Stimulated activated CD4-positive, alpha-beta T cell treated with anti-CD3 and anti-CD28 coated beads, Interleukin-15, amount 100 ng/mL, for 24 hours (primary cell): ENCODE measurements at regions not wholly inside any gene's neighbourhood (a gene's known extent, or its start where the extent isn't known, plus 50 kb on each side); places are given as distances from the start of the nearest gene placed in this dataset.
"Not testable (repeated sequence)": the region's sequence is repeated elsewhere in the genome, so short reads cannot be mapped to it uniquely, and the experiment has no call there.

Experiments
- DNase-seq: peaks from one replicate; pipeline ENCODE4 v3.0.0-alpha.2; 2020

DNA sequence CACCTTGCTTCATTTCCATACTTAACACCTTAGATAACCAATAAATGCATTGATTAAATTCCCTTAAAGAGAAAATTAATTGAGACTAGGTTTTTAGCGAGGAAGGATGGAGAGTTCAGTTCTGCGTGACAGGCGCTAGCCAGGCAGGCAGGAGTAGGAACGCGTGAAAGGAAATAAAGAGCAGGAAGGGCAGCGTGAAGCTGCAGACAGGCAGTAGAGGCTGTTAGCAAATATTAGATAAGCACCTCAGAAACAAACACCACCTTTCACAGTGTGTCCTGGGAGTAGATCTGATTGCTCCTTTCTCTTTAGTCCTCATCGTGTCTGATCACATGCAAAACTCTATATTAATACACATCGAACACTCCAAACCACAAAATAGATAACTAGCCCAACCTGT is 282.7 kb upstream of the ADGRL2 start:
- DNase-seq = no peak

DNA sequence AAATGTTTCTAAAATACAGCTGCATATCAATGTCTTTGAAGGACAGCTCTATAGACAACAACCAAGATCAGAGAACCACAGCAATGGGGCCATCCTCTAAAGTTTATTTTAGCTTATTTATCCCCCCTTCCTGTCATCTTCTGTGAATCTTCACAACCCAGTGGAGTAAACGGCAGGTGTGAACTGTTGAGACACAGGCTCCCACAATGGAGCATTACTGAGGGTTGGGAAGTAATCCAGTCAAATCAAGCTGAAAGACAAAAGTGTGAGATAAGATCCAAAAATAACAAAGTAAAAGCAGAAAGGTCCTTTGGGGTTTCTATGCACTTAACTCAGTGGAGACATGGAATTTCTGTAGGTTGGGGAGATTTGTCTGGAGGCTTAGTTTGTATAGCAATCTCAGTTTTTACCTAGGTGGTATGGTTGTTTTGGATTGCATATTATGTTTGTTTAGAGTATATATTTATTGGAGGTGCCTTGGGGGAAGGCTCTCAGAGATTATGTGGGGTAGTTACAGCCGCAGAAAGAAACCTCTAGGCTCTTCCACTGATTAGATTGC is 286.9 kb upstream of the ADGRL2 start:
- DNase-seq = no peak

GRCh38 chr1:81512252-81513003 is 288.3 kb upstream of the ADGRL2 start:
- DNase-seq = no peak

DNA sequence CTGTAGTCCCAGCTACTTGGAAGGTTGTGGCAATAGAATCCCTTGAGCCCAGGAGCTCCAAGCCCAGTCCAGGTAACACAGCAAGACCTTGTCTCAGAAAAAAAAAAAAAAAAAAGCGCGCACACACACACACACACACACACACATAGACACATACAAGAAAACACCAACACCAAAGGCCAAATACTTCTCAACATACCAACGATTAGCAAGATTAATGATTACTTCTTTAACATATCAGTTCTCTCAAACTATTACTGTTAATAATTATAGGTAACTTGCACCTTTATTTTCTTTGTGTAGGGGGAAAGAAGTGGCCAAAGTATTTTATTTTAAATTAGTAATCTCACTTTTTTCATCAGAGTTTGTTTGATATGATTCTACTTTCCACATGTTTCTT is 289.5 kb upstream of the ADGRL2 start:
- DNase-seq = no peak

DNA sequence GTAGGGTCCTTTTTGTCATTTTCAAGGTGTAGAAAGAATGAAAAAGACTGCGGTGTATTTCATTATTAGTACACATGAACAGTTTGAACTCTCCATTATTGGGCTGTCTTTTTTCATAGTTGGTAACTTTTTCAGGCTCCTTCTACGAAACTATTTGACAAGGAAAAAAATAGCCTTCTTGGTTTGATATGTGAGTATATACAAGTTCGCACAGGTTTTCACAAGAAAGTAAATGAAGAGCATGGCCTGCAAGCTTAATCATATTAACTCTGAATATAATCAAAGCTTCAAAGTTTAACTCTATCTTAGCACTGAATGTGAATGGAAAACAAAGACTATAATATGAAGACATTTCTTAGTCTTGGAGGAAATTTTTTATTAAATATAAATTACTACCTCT is 290.0 kb upstream of the ADGRL2 start:
- DNase-seq = no peak

DNA sequence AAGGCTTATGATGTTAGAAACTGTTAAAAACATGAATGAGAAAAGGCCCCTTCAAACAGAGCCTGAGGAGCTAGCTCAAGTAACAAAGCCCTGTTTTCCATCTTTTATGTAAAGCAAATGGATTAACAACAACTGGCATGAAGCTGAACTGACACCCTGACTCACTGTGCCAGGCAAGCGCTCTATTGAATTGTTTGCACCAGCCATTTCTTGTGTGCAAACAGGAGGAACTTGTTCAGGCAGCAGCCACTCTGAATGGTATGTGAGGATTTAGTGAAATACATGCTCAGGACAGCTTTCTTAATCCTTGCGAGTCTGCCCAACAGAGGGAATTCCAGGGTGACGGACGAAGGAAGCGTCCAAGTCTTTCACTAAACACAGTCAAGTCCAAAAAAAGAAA is 291.1 kb upstream of the ADGRL2 start:
- DNase-seq = no peak

GRCh38 chr1:81506699-81507098 is 294.0 kb upstream of the ADGRL2 start:
- DNase-seq = no peak

GRCh38 chr1:81505831-81506230 is 294.9 kb upstream of the ADGRL2 start:
- no peak for DNase-seq

GRCh38 chr1:81504820-81505219 is 295.9 kb upstream of the ADGRL2 start:
- not testable (repeated sequence) for DNase-seq

GRCh38 chr1:81502705-81503104 is 298.0 kb upstream of the ADGRL2 start:
- DNase-seq = not testable (repeated sequence)

GRCh38 chr1:81501485-81501884 is 299.2 kb upstream of the ADGRL2 start:
- DNase-seq = not testable (repeated sequence)

- DNase-seq = no peak
Observed at GRCh38 chr1:81499487-81499886, 301.2 kb upstream of the ADGRL2 start.

DNA sequence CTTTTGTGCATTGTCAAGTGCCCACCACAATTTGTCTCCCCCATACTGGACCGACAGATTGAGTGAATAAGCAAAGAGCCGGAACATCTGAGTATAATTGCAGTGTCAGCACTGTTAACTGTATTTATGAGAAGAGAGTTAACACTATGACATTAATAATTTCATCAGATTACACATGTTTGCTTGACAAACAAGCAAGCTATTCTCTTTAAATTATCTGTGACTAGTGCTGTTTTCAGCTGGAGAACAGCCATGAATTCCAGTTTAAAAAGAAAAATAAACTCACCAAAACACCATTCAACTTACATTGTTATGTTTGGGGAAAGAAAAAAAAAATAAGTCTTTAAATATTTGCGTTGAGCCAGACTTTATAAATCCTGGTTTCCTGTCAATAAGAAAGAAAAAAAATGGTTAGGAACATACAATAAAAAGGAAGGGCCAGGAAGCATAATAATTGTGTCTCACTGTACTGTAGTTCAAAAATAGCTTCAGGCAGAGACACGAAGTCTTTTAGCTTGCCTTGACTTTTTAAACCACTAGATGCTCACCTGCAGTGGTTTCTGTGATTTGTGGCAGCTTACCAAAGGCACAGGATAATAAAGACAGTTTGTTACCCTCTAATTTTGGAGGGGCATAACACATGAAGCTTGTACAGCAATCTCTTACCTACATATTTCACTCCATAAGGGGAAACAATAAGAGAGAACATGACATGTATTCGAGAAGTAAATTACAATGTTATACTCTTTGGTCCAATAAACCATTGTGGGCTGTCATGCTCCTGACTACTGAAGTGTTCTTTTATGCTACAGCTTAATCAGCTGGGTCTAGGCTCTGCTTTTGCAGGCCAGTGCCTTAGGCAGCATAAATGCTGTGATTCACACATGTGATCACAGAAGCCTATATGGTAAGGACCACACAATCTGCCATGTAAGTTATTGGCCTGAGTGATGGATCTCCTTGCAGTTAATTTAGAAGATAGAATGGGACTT is 302.0 kb upstream of the ADGRL2 start:
- no peak for DNase-seq

DNA sequence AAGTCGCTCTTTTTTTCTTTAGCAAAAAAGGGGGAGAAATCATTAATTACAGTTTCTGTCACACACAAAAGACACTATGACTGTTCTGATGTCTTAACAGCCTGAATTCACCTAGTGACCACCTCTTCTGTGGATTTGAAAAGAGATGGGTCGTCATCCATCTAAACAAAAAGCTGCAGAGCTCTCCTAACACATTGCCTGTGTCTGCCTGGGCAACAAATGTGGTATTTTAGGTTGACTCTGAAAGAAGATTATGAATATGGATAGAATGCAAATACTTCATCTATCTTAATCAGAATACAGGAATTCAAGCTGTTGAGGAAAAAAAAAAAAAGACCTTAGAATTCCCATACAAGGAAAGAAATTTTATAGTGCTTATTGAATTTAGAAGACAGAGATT is 304.4 kb upstream of the ADGRL2 start:
- no peak for DNase-seq

DNA sequence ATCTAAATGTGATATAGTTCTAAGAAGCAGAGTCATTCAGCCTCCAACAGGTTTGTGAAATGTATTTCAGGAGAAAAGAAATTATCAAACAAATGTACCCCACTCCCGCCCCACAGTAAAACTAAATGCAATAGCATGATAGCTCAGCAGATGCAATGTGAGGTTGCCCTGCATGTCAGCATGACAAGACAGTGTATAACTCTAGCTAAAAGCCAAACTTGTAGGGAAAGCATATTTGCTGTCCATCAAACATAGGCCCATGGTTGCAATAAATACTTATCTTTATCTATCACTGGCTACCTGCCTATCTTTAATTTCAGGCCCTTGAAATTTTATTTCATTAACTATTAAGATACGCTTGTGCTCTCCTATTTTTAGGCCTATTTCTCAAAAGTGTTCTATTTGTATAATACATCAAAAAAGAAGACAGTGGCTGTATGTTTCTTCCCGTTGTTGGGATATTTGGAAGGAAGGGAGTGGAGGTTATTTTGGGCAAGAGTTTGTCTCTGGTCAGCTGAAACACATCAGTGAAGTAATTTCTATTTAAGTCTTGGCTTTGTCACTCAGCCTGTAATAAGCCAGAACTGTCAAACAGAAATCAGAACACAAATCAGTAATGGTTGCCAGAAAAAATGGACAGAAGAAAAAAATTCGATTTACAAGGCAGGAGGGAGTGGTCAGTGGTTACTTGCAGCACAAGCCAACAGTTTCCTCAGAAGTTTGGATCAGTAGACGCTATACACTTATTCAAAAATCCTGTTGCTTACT is 307.4 kb upstream of the ADGRL2 start:
- no peak for DNase-seq

- no peak for DNase-seq
Observed at GRCh38 chr1:81492628-81493027, 308.1 kb upstream of the ADGRL2 start.

DNA sequence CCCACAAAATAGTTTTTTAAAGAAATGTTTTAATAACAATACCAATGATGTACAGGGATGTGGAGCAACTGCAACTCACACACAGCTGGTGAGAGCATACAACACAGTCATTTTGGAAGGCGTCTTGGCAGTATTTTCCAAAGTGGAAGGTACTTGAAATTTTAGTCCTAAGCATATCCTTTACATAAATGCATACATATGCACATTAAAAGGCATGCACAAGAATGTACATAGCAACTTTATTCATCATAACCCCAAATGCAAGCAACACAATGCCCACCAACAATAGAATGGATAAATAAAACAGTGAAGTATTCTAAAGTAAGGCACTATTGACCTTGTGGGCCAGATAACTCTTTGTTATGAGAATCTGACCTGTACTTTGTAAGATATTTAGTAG is 310.1 kb upstream of the ADGRL2 start:
- DNase-seq = no peak

- DNase-seq = no peak
Observed at GRCh38 chr1:81489372-81489934, 311.3 kb upstream of the ADGRL2 start.

DNA sequence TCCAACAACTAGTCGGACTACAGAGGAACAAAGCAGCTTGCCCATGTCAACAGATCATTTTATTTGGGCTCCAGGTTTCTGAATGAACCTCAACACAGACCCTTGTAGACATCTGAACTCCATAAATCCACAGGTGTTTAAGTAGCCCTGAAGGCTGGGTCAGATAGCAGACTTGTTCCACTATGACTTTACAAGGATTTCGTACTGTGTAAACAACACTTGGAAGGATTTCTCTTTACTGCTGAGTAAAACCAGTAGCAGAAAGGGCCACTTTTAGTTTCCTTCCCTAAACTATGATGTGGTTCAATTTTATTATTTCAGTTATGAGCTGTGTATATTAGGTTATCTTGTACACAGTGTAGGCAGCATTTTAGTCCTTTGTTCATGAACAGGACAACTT is 316.4 kb upstream of the ADGRL2 start:
- DNase-seq = no peak

DNA sequence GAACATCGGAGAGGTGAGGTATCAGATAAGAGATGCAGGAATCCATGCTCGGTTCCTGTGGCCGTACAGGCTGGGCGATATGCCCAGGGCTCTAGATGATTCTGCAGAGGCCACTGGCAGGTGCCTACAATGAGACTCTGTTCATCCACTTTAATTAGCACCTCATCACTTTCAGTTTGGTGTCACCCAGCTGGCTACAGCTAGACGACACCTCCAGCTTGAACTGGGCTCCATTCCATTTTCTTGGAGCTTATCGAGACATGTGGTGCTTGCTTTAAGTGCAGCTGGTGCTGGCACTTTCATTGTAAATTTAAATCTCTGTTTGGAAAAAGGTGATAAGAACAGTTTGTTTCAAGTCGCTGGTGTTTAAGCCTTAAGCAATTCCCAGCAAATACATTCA is 322.5 kb upstream of the ADGRL2 start:
- no peak for DNase-seq

- DNase-seq = no peak
Observed at GRCh38 chr1:81477710-81478109, 323.0 kb upstream of the ADGRL2 start.

- DNase-seq = no peak
Observed at GRCh38 chr1:81472387-81472786, 328.3 kb upstream of the ADGRL2 start.

DNA sequence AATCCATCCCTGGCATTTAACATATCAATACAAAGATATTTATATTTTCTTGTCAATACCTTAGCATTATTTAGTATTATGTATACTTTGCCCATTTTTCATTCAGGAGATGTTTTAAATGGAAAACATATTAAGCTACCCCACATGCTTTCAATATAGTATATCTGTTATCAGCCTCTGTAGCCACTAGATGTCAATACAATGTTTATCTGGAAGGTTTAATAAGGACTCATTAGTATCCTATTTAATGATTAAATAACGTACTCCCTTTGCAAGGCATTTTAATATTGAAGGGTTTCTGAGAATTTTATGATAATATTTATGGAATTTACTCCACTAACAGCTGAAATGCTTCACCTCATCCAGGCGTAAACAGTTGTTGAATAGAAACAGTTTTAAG is 329.5 kb upstream of the ADGRL2 start:
- no peak for DNase-seq
